ENCODE measurements at regions not wholly inside any gene's neighbourhood (a gene's known extent, or its start where the extent isn't known, plus 50 kb on each side); places are given as distances from the start of the nearest gene placed in this dataset.

GRCh38 chr20:19962958-19963357 lies 54.2 kb upstream of the NAA20 start:
- no peak for TF ChIP-seq CTCF (IDR thresholded peaks at IDR 0.05)
- no peak for TF ChIP-seq POLR2A (IDR thresholded peaks at IDR 0.05)
